ENCODE measurements at regions not wholly inside any gene's neighbourhood (a gene's known extent, or its start where the extent isn't known, plus 50 kb on each side); places are given as distances from the start of the nearest gene placed in this dataset.

GRCh38 chr21:15327637-15328265, 263.0 kb upstream of the NRIP1 start:
- no peak for DNase-seq

GRCh38 chr21:15329191-15329590, 264.4 kb upstream of the NRIP1 start:
- DNase-seq = no peak

GRCh38 chr21:15330872-15331271, 266.1 kb upstream of the NRIP1 start:
- no peak for DNase-seq

- DNase-seq = no peak
Measured at GRCh38 chr21:15332572-15332971, 267.8 kb upstream of the NRIP1 start.

GRCh38 chr21:15333136-15333710, 268.4 kb upstream of the NRIP1 start:
- DNase-seq = no peak

- no peak for DNase-seq
Measured at GRCh38 chr21:15333951-15334350, 269.2 kb upstream of the NRIP1 start.

GRCh38 chr21:15343066-15343465, 278.3 kb upstream of the NRIP1 start:
- DNase-seq = no peak

GRCh38 chr21:15352009-15352408, 287.2 kb upstream of the NRIP1 start:
- DNase-seq = no peak

- DNase-seq = no peak
Measured at GRCh38 chr21:15353546-15353945, 288.7 kb upstream of the NRIP1 start.

GRCh38 chr21:15354516-15354915, 289.7 kb upstream of the NRIP1 start:
- DNase-seq = no peak

- DNase-seq = no peak
Measured at GRCh38 chr21:15355066-15355465, 290.3 kb upstream of the NRIP1 start.

- no peak for DNase-seq
Measured at GRCh38 chr21:15359251-15359650, 294.5 kb upstream of the NRIP1 start.

- no peak for DNase-seq
Measured at GRCh38 chr21:15362458-15362857, 297.7 kb upstream of the NRIP1 start.

GRCh38 chr21:15363921-15364320, 299.1 kb upstream of the NRIP1 start:
- no peak for DNase-seq

- DNase-seq = no peak
Measured at GRCh38 chr21:15365751-15366392, 301.1 kb upstream of the NRIP1 start.

- no peak for DNase-seq
Measured at GRCh38 chr21:15366555-15366954, 301.8 kb upstream of the NRIP1 start.

- no peak for DNase-seq
Measured at GRCh38 chr21:15367061-15367626, 302.3 kb upstream of the NRIP1 start.

GRCh38 chr21:15370462-15370975, 305.7 kb upstream of the NRIP1 start:
- no peak for DNase-seq

GRCh38 chr21:15373941-15374340, 309.1 kb upstream of the NRIP1 start:
- no peak for DNase-seq

- no peak for DNase-seq
Measured at GRCh38 chr21:15379776-15380175, 315.0 kb upstream of the NRIP1 start.

- no peak for DNase-seq
Measured at GRCh38 chr21:15383588-15383987, 318.8 kb upstream of the NRIP1 start.

GRCh38 chr21:15390049-15390448, 325.2 kb upstream of the NRIP1 start:
- no peak for DNase-seq

- DNase-seq = no peak
Measured at GRCh38 chr21:15397258-15397657, 332.5 kb upstream of the NRIP1 start.

- no peak for DNase-seq
Measured at GRCh38 chr21:15400905-15401304, 328.9 kb upstream of the USP25 start.
